ENCODE measurements at regions not wholly inside any gene's neighbourhood (a gene's known extent, or its start where the extent isn't known, plus 50 kb on each side); places are given as distances from the start of the nearest gene placed in this dataset.
"Not testable (repeated sequence)": the region's sequence is repeated elsewhere in the genome, so short reads cannot be mapped to it uniquely, and the experiment has no call there.

GRCh38 chr16:52757746-52758472, 211.0 kb upstream of the TOX3 start:
- no peaks in the 10 kb centered on the region for H3K4me1 Mint-ChIP-seq
- no peaks in the 10 kb centered on the region for H3K36me3 Mint-ChIP-seq (ENCODE audit: low read depth)
- H3K9me3 Mint-ChIP-seq, result no peaks in the 10 kb centered on the region
- ChIA-PET POLR2A (no interaction called here), CTCF (no interaction called here)
- no peak overlapping the region for H3K4me3 Mint-ChIP-seq
- DNase-seq, result no peak
- H3K27ac Mint-ChIP-seq, result no peak overlapping the region
- H3K27me3 Mint-ChIP-seq, result no peaks in the 10 kb centered on the region

GRCh38 chr16:52756812-52757517, 210.0 kb upstream of the TOX3 start:
- H3K27ac Mint-ChIP-seq, result no peak overlapping the region
- CTCF ChIA-PET, result no interaction called here
- H3K4me3 Mint-ChIP-seq, result no peak overlapping the region
- H3K27me3 Mint-ChIP-seq, result no peaks in the 10 kb centered on the region
- no peaks in the 10 kb centered on the region for H3K4me1 Mint-ChIP-seq
- no peak for DNase-seq
- no peaks in the 10 kb centered on the region for H3K9me3 Mint-ChIP-seq
- H3K36me3 Mint-ChIP-seq (ENCODE audit: low read depth), result no peaks in the 10 kb centered on the region
- POLR2A ChIA-PET, result no interaction called here

- H3K4me1 Mint-ChIP-seq, result no peaks in the 10 kb centered on the region
- H3K4me3 Mint-ChIP-seq, result no peak overlapping the region
- no peaks in the 10 kb centered on the region for H3K27me3 Mint-ChIP-seq
- H3K9me3 Mint-ChIP-seq, result no peaks in the 10 kb centered on the region
- H3K27ac Mint-ChIP-seq, result no peak overlapping the region
- CTCF ChIA-PET, result no interaction called here
- POLR2A ChIA-PET, result no interaction called here
- no peaks in the 10 kb centered on the region for H3K36me3 Mint-ChIP-seq (ENCODE audit: low read depth)
- DNase-seq, result no peak
These were observed 208.5 kb upstream of the TOX3 start for GRCh38 chr16:52755396-52755795.

- CTCF ChIA-PET, result no interaction called here
- Mint-ChIP-seq H3K4me3 (no peak overlapping the region), H3K4me1 (no peaks in the 10 kb centered on the region), H3K36me3 (ENCODE audit: low read depth) (no peaks in the 10 kb centered on the region), H3K27ac (no peak overlapping the region), H3K27me3 (no peaks in the 10 kb centered on the region), H3K9me3 (no peaks in the 10 kb centered on the region)
- POLR2A ChIA-PET, result no interaction called here
- no peak for DNase-seq
These were observed 204.1 kb upstream of the TOX3 start for GRCh38 chr16:52751035-52751434.

GRCh38 chr16:52748741-52749140, 201.8 kb upstream of the TOX3 start:
- Mint-ChIP-seq H3K4me1 (no peaks in the 10 kb centered on the region), H3K27ac (no peak overlapping the region), H3K27me3 (no peaks in the 10 kb centered on the region), H3K36me3 (ENCODE audit: low read depth) (no peaks in the 10 kb centered on the region), H3K9me3 (peaks cover 1% of the 10 kb centered on the region), H3K4me3 (no peak overlapping the region)
- no peak for DNase-seq
- ChIA-PET POLR2A (no interaction called here), CTCF (interaction anchor here (1.4 kb wide), 1 partner anchor 14 kb away, joined by 3 read pairs; no protein-coding TSS in a partner anchor)

- Mint-ChIP-seq H3K36me3 (ENCODE audit: low read depth) (no peaks in the 10 kb centered on the region), H3K27me3 (no peaks in the 10 kb centered on the region), H3K4me3 (no peak overlapping the region), H3K9me3 (peaks cover 2% of the 10 kb centered on the region), H3K27ac (no peak overlapping the region), H3K4me1 (no peaks in the 10 kb centered on the region)
- POLR2A ChIA-PET, result no interaction called here
- no peak for DNase-seq
- CTCF ChIA-PET, result no interaction called here
These were observed 200.2 kb upstream of the TOX3 start for GRCh38 chr16:52747088-52747595.

GRCh38 chr16:52743707-52744106, 196.8 kb upstream of the TOX3 start:
- H3K36me3 Mint-ChIP-seq (ENCODE audit: low read depth), result no peaks in the 10 kb centered on the region
- no peak for DNase-seq

GRCh38 chr16:52742608-52743170, 195.7 kb upstream of the TOX3 start:
- POLR2A ChIA-PET, result no interaction called here
- no peak overlapping the region for H3K4me3 Mint-ChIP-seq
- H3K27ac Mint-ChIP-seq, result no peak overlapping the region
- CTCF ChIA-PET, result interaction anchor here (0.6 kb wide), 1 partner anchor 246 kb away, joined by 3 read pairs; no protein-coding TSS in a partner anchor
- H3K27me3 Mint-ChIP-seq, result no peaks in the 10 kb centered on the region
- no peaks in the 10 kb centered on the region for H3K36me3 Mint-ChIP-seq (ENCODE audit: low read depth)
- no peak for DNase-seq
- H3K9me3 Mint-ChIP-seq, result peaks cover 2% of the 10 kb centered on the region
- H3K4me1 Mint-ChIP-seq, result no peaks in the 10 kb centered on the region

More at GRCh38 chr16:52743707-52744106, 196.8 kb upstream of the TOX3 start:
- no peak overlapping the region for H3K27ac Mint-ChIP-seq
- CTCF ChIA-PET, result interaction anchor here (0.6 kb wide), 1 partner anchor 1230 kb away, joined by 5 read pairs; no protein-coding TSS in a partner anchor
- no peaks in the 10 kb centered on the region for H3K27me3 Mint-ChIP-seq
- H3K4me3 Mint-ChIP-seq, result no peak overlapping the region
- POLR2A ChIA-PET, result no interaction called here
- H3K9me3 Mint-ChIP-seq, result peaks cover 2% of the 10 kb centered on the region
- H3K4me1 Mint-ChIP-seq, result no peaks in the 10 kb centered on the region

- ChIA-PET POLR2A (no interaction called here), CTCF (interaction anchor here (0.6 kb wide), 1 partner anchor 247 kb away, joined by 3 read pairs; no protein-coding TSS in a partner anchor)
- DNase-seq, result no peak
- Mint-ChIP-seq H3K4me1 (no peaks in the 10 kb centered on the region), H3K27ac (no peak overlapping the region), H3K27me3 (no peaks in the 10 kb centered on the region), H3K4me3 (no peak overlapping the region), H3K9me3 (peaks cover 2% of the 10 kb centered on the region), H3K36me3 (ENCODE audit: low read depth) (no peaks in the 10 kb centered on the region)
These were observed 195.1 kb upstream of the TOX3 start for GRCh38 chr16:52742052-52742451.

- no peak overlapping the region for H3K27ac Mint-ChIP-seq
- DNase-seq, result no peak
- CTCF ChIA-PET, result interaction anchor here (0.8 kb wide), 1 partner anchor 21 kb away, joined by 3 read pairs; no protein-coding TSS in a partner anchor
- H3K9me3 Mint-ChIP-seq, result peaks cover 2% of the 10 kb centered on the region
- H3K4me3 Mint-ChIP-seq, result no peak overlapping the region
- no peaks in the 10 kb centered on the region for H3K4me1 Mint-ChIP-seq
- no peaks in the 10 kb centered on the region for H3K36me3 Mint-ChIP-seq (ENCODE audit: low read depth)
- H3K27me3 Mint-ChIP-seq, result no peaks in the 10 kb centered on the region
- POLR2A ChIA-PET, result no interaction called here
These were observed 194.4 kb upstream of the TOX3 start for GRCh38 chr16:52741351-52741750.

- ChIA-PET CTCF (interaction anchor here (0.8 kb wide), 1 partner anchor 22 kb away, joined by 3 read pairs; no protein-coding TSS in a partner anchor), POLR2A (no interaction called here)
- no peaks in the 10 kb centered on the region for H3K4me1 Mint-ChIP-seq
- H3K27ac Mint-ChIP-seq, result no peak overlapping the region
- H3K4me3 Mint-ChIP-seq, result no peak overlapping the region
- H3K27me3 Mint-ChIP-seq, result no peaks in the 10 kb centered on the region
- DNase-seq, result no peak
- no peaks in the 10 kb centered on the region for H3K36me3 Mint-ChIP-seq (ENCODE audit: low read depth)
- H3K9me3 Mint-ChIP-seq, result peaks cover 2% of the 10 kb centered on the region
These were observed 193.8 kb upstream of the TOX3 start for GRCh38 chr16:52740766-52741165.

GRCh38 chr16:52740333-52740732, 193.4 kb upstream of the TOX3 start:
- ChIA-PET CTCF (interaction anchor here (0.8 kb wide), 1 partner anchor 22 kb away, joined by 3 read pairs; no protein-coding TSS in a partner anchor), POLR2A (no interaction called here)
- no peak for DNase-seq
- H3K27me3 Mint-ChIP-seq, result no peaks in the 10 kb centered on the region
- H3K4me1 Mint-ChIP-seq, result no peaks in the 10 kb centered on the region
- no peaks in the 10 kb centered on the region for H3K36me3 Mint-ChIP-seq (ENCODE audit: low read depth)
- H3K4me3 Mint-ChIP-seq, result no peak overlapping the region
- H3K27ac Mint-ChIP-seq, result no peak overlapping the region
- peaks cover 2% of the 10 kb centered on the region for H3K9me3 Mint-ChIP-seq

GRCh38 chr16:52738992-52739391, 192.0 kb upstream of the TOX3 start:
- H3K9me3 Mint-ChIP-seq; H3K4me3 Mint-ChIP-seq; H3K27ac Mint-ChIP-seq; POLR2A ChIA-PET; H3K4me1 Mint-ChIP-seq; DNase-seq; H3K36me3 Mint-ChIP-seq (ENCODE audit: low read depth); H3K27me3 Mint-ChIP-seq; CTCF ChIA-PET: not testable (repeated sequence)

All from activated CD4-positive, alpha-beta T cell treated with anti-CD3 and anti-CD28 coated beads, Interleukin-2, amount 10 ng/mL, durations not matched to agents 7 days and 5 days (primary cell).